PFSK-1 (cell line): ENCODE measurements at regions not wholly inside any gene's neighbourhood (a gene's known extent, or its start where the extent isn't known, plus 50 kb on each side); places are given as distances from the start of the nearest gene placed in this dataset.

Experiments
- FOXP2 ChIP-seq: optimal IDR thresholded peaks from 2 replicates; pipeline ENCODE3; 2011; ENCODE audit warnings: borderline replicate concordance, control low read depth, inconsistent platforms; ENCODE audit not compliant: insufficient read depth; ENCODE audit errors: extremely low read length, extremely low read depth
- POLR2AphosphoS5 ChIP-seq: IDR thresholded peaks from 2 replicates; pipeline ENCODE4 v1.6.1; 2012; ENCODE audit warnings: low read depth, mild to moderate bottlenecking, control low read depth, low read length, moderate library complexity
- REST ChIP-seq, 2 experiments: IDR thresholded peaks; 2 replicates each; pipeline versions ENCODE4 v1.6.1 to v1.8.0; 2011 to 2012; ENCODE audit warnings: low read depth in 2 of 2, low read length in 2 of 2, control low read depth in 1 of 2, inconsistent platforms in 1 of 2, mild to moderate bottlenecking in 1 of 2, moderate library complexity in 1 of 2; ENCODE audit not compliant: insufficient read depth in 1 of 2
- SIN3A ChIP-seq: IDR thresholded peaks from 2 replicates; pipeline ENCODE4 v1.6.1; 2012; ENCODE audit warnings: mild to moderate bottlenecking, low read length, moderate library complexity, borderline replicate concordance; ENCODE audit not compliant: insufficient read depth
- TAF1 ChIP-seq: IDR thresholded peaks from 2 replicates; pipeline ENCODE4 v1.6.1; 2012; ENCODE audit warnings: low read length, control low read depth, borderline replicate concordance; ENCODE audit not compliant: insufficient read depth

GRCh38 chr7:98735801-98736200, 118.7 kb downstream of the NPTX2 start:
- TF ChIP-seq POLR2AphosphoS5 (no peak), REST (IDR thresholded peaks at IDR 0.05; ENCODE audit: insufficient read depth in 1 of 2, low read depth in 2 of 2, low read length in 2 of 2) (no peak), TAF1 (no peak), SIN3A (no peak), FOXP2 (no peak)
